Chondrocyte (in vitro differentiated cells): ENCODE measurements at regions not wholly inside any gene's neighbourhood (a gene's known extent, or its start where the extent isn't known, plus 50 kb on each side); places are given as distances from the start of the nearest gene placed in this dataset.

Experiments used
- DNase-seq: peaks from one replicate; pipeline ENCODE4 v3.0.0; 2021; ENCODE audit warnings: mixed read lengths, low spot score
- H3K27ac Mint-ChIP-seq: one replicate; pipeline ENCODE4 v1.8.0; 2021; ENCODE audit warnings: mild to moderate bottlenecking, moderate library complexity, mixed read lengths; ENCODE audit not compliant: unreplicated experiment
- H3K27me3 Mint-ChIP-seq: 2 replicates; pipeline ENCODE4 v1.8.0; 2021; ENCODE audit warnings: low read depth, mixed read lengths
- H3K36me3 Mint-ChIP-seq: 2 replicates; pipeline ENCODE4 v1.8.0; 2021; ENCODE audit warnings: low read depth, mixed read lengths
- H3K4me1 Mint-ChIP-seq: 2 replicates; pipeline ENCODE4 v1.8.0; 2021; ENCODE audit warnings: low read depth, mild to moderate bottlenecking, mixed read lengths
- H3K4me3 Mint-ChIP-seq: one replicate; pipeline ENCODE4 v1.8.0; 2021; ENCODE audit warnings: mild to moderate bottlenecking, moderate library complexity, mixed read lengths; ENCODE audit not compliant: unreplicated experiment
- H3K9me3 Mint-ChIP-seq: 2 replicates; pipeline ENCODE4 v1.8.0; 2021; ENCODE audit warnings: low read depth, mixed read lengths
- TF ChIP-seq, protein P1 (sequence below): fragments of 200-600 bp; sonication (generic); IDR thresholded peaks from 2 replicates; pipeline ENCODE4 v1.5.0; 2021; ENCODE audit warnings: antibody characterized with exemption, mild to moderate bottlenecking, moderate library complexity

DNA sequence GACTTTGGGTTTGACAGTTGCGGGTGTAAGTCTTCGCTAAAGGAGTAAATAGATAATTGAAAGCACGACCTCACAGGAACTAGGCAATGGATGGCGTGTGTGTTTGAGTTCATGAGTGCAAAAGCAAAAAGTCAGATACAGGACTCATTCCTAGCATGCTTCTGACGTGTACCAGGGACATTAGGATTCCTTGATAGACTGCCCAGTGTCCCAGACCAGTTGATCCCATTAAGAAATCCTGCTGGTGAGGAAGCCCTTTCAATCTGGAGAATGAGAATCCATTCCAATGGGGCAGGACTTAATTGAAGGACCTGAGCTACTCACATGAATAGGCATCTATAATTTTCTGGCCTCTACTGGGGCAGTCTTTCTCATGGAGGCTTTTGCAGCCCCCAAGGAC, 235.4 kb downstream of the RAD51AP2 start:
- H3K4me3 Mint-ChIP-seq: no peak overlapping the region
- no peaks in the 10 kb centered on the region for H3K4me1 Mint-ChIP-seq
- H3K36me3 Mint-ChIP-seq: no peaks in the 10 kb centered on the region
- DNase-seq: no peak
- H3K9me3 Mint-ChIP-seq: peaks cover 2% of the 10 kb centered on the region
- peaks cover 4% of the 10 kb centered on the region for H3K27me3 Mint-ChIP-seq
- no peak overlapping the region for H3K27ac Mint-ChIP-seq
- TF ChIP-seq, protein P1, sequence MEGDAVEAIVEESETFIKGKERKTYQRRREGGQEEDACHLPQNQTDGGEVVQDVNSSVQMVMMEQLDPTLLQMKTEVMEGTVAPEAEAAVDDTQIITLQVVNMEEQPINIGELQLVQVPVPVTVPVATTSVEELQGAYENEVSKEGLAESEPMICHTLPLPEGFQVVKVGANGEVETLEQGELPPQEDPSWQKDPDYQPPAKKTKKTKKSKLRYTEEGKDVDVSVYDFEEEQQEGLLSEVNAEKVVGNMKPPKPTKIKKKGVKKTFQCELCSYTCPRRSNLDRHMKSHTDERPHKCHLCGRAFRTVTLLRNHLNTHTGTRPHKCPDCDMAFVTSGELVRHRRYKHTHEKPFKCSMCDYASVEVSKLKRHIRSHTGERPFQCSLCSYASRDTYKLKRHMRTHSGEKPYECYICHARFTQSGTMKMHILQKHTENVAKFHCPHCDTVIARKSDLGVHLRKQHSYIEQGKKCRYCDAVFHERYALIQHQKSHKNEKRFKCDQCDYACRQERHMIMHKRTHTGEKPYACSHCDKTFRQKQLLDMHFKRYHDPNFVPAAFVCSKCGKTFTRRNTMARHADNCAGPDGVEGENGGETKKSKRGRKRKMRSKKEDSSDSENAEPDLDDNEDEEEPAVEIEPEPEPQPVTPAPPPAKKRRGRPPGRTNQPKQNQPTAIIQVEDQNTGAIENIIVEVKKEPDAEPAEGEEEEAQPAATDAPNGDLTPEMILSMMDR: no peak

DNA sequence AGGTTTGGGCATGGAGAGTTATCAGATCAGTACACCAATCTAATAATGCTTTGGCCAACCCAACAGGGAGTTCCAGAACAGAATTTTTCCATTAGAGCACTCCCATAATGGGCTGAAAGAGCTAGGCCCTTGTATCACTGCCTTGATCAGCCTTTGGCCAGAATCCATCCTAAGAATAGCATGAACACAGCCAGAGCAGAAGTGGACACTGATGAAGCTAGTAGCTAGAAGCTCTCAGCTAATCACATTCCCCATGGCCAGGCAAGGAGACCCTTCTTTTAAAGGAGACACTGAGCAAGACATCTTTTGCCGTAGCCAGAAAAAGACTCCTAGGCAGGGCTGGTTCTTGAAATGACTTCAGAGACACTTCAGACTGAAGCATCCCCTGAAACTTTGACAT, 236.0 kb downstream of the RAD51AP2 start:
- no peak overlapping the region for H3K27ac Mint-ChIP-seq
- H3K36me3 Mint-ChIP-seq: no peaks in the 10 kb centered on the region
- H3K27me3 Mint-ChIP-seq: peaks cover 4% of the 10 kb centered on the region

DNA sequence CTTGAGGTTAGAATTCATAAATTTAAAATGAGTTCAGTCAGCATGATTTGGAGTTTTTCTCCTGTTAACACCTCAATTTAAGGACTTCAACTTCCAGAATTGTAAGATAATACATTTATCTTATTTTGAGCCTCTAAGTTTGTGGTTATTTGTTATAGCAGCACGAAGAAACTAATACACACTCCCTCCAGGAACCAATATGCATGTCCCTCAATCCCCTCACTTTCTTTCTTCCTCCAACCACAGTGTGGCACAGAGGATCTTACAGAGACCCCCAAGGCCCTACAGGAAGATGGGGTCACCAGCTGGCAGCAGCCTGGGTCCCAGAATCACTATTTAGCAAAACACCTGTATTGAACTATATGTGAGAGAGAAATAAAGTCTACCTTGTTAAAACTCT, 242.0 kb downstream of the RAD51AP2 start:
- no peak for DNase-seq
- Mint-ChIP-seq H3K4me3 (no peak overlapping the region), H3K27me3 (peaks cover 2% of the 10 kb centered on the region), H3K4me1 (no peaks in the 10 kb centered on the region), H3K27ac (no peak overlapping the region), H3K9me3 (peaks cover 3% of the 10 kb centered on the region), H3K36me3 (no peaks in the 10 kb centered on the region)
- TF ChIP-seq, protein P1: no peak

More for the DNA sequence above, 236.0 kb downstream of the RAD51AP2 start:
- peaks cover 2% of the 10 kb centered on the region for H3K9me3 Mint-ChIP-seq
- TF ChIP-seq, protein P1: no peak
- H3K4me1 Mint-ChIP-seq: no peaks in the 10 kb centered on the region
- no peak for DNase-seq
- no peak overlapping the region for H3K4me3 Mint-ChIP-seq

DNA sequence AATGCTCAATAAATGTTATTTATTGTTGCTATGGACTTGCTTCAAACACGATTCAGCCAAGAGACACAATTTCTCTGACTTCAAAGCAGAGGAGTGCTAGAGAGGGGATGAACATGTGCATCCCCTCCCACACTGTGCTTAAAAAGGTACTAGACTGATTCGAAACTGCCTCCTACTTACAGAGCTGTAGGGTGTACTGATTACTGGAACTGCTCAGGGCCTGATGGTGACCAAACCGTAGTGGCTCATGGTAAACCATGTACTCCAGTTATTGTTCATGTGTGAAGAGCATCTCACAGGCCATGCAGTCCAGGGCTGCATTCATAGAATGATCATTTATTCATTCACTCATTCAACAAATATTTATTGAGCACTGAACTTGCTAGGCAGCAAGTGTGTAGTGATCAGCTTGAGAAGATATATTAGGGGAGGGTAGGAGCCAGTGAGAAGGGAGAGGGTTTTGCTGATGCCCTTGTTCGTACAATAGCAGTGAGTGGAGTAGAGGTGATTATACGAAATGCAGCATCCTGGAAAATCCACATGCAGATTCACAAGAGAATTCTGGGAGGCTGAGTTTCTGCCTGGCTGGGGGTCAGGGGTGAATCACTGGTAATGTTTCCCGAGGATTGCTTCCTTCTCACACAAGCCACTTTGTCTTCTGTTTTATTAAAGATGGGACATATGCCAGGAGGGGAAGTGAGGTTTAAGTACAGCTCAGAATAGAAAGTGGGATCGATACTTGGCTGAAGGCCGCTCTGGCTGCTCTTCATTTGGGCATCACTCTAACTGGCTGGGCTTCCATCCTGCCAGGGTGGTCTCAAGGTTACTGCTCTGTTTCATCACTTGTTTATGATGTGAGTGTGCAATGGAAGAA, 245.4 kb downstream of the RAD51AP2 start:
- H3K36me3 Mint-ChIP-seq: no peaks in the 10 kb centered on the region
- H3K4me3 Mint-ChIP-seq: no peak overlapping the region
- H3K27ac Mint-ChIP-seq: no peak overlapping the region
- TF ChIP-seq, protein P1: no peak
- H3K4me1 Mint-ChIP-seq: no peaks in the 10 kb centered on the region
- H3K27me3 Mint-ChIP-seq: no peaks in the 10 kb centered on the region
- no peak for DNase-seq
- peaks cover 3% of the 10 kb centered on the region for H3K9me3 Mint-ChIP-seq

DNA sequence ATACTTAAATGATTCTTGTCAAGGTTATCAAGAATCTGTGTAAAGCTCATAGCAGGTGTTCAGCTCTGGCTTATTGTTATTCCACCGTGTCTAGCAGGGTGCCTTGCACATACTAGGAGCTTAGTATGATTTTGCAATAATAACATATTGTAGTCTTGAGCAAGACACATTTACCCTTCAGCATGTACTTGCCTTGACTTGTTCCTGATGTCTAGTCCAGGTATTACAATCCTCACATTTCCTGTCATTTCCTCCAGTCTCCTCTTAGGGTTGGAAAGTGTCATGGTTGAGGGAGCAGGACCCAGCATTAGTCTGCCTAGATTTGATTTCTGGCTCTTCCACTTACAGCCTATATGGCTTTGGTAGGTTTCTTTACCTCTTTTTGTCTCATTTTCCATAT, 246.1 kb downstream of the RAD51AP2 start:
- Mint-ChIP-seq H3K27ac (no peak overlapping the region), H3K36me3 (no peaks in the 10 kb centered on the region), H3K9me3 (peaks cover 3% of the 10 kb centered on the region), H3K4me1 (no peaks in the 10 kb centered on the region), H3K4me3 (no peak overlapping the region), H3K27me3 (peaks cover under 1% of the 10 kb centered on the region)
- DNase-seq: no peak
- TF ChIP-seq, protein P1: no peak
